NCI-H82 treated with DMSO at 0.1 percent for 48 hours (cell line): ENCODE measurements at regions not wholly inside any gene's neighbourhood (a gene's known extent, or its start where the extent isn't known, plus 50 kb on each side); places are given as distances from the start of the nearest gene placed in this dataset.

Source experiments
- DNase-seq: peaks from one replicate; lab custom pipeline; 2025; ENCODE audit not compliant: unreplicated experiment; lab: John Stamatoyannopoulos, UW

DNA sequence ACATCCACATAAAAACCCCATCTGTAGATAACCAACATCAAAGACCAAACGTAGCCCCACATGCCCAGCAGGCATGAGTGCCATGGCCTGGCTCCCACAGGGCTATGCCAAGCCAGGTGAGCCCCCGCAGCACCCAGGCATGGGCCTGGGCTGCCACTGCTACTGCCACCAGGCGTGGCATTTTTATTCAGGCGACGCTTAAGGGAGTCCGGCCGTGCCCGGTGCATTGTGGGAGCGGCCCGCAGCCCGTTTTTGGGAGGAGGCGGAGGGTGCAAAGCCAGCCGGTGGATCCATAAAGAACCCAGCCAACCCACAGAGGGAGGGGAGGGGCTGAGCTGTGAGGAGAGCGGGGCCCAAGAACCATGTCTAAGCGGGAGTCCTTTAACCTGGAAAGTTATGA, 83.6 kb downstream of the XIST start:
- DNase-seq, result no peak

DNA sequence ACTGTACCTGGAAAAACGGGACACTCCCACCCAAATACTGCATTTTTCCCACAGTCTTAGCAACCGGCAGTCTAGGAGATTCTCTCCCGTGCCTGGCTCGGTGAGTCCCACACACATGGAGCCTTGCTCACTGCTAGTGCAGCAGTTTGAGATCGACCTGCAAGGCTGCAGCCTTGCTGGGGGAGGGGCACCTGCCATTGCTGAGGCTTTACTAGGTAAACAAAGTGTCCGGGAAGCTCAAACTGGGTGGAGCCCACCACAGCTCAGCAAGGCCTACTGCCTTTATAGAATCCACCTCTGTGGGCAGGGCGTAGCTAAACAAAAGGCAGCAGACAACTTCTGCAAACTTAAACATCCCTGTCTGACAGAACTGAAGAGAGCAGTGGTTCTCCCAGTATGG, 84.4 kb downstream of the XIST start:
- no peak for DNase-seq

DNA sequence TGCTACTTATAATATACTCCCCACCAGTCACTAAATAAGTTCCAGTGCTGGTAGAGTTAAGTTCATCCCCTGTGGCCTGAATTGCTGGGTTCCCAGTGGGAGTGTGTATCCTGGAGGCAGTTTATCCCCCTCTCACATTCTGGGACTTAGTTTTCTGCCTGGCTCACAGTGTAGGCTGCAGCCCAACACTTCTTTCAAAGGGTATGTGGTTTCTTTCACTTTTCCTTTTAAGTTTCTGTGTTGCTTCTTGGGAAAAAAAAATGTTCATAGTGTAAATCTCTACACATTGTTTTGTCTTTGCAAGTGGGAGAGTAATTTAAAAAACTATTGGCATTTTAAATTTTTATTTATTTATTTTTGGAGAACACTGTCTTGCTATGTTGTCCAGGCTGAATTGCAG, 85.5 kb downstream of the XIST start:
- no peak for DNase-seq

DNA sequence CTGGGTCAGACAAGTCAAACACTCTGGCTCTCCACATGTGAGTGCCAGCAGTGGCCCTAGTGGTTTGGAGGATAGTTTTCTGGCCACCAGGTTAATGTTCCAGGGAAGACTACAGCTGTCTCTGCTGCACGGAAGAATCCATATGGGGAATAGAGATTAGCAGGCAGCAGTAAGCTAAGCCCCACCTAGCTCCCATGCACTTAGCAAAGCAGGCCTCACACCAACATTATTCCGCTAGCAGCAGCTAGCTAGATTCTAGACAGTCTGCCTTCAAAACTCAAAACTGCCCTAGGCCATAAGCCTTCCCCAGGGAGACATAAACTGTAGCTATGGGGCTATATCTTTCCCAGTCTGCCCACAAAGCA, 86.1 kb downstream of the XIST start:
- DNase-seq, result peak; percentile 0

DNA sequence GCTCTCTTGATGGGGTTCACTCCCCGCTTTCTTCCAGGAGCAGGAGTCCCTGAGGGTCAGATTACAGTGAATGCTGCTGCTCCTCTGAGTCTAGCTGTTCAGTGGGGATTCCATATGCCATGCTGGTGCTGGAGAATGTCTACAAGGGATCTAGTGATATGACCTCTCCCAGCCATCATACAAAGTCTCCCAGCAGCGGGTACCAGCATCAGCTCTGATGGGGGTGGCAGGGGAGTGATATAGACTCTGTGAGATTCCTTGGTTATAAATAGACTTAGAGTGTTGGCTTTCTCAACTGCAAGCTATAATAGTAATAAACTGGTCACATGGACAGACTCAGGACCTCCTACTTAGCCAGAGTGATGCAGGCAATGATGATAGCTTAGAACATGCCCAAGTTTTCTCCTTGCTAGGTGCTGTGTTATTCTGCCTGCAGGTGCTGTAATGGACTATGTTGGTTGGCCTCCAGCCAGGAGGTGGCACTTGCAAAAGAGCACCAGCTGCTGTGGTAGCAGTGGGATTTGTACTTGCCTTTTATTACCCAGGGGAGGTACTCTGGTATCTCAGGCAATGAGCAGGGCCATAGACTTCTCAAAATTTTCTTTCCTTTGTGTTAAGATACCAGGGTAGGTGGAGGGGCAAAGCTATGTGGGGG, 86.6 kb downstream of the XIST start:
- peak; percentile 0 for DNase-seq

DNA sequence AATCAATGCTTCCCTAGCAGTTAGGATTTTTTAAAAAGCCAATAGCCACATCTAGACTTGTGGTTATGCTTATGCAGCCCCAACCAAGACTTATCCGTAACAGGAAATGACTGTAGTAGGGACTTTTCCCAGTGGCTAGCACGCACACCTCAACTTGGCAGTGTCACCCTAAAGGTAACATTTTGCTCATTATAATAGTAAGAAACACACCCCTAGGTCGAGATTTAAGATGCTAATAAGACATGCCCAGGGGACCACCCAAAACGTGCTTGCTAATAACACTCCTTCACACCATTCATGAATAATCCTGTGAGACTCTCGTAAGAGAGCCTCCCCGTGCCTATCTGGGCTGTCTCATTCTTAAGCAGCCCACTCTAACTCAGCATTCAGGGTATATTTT, 94.3 kb downstream of the XIST start:
- no peak for DNase-seq
